Dermis blood vessel endothelial cell (primary cell): ENCODE measurements at regions not wholly inside any gene's neighbourhood (a gene's known extent, or its start where the extent isn't known, plus 50 kb on each side); places are given as distances from the start of the nearest gene placed in this dataset.
"Not testable (repeated sequence)": the region's sequence is repeated elsewhere in the genome, so short reads cannot be mapped to it uniquely, and the experiment has no call there.

Source experiments
- DNase-seq: peaks from one replicate; pipeline ENCODE4 v3.0.0; 2010

DNA sequence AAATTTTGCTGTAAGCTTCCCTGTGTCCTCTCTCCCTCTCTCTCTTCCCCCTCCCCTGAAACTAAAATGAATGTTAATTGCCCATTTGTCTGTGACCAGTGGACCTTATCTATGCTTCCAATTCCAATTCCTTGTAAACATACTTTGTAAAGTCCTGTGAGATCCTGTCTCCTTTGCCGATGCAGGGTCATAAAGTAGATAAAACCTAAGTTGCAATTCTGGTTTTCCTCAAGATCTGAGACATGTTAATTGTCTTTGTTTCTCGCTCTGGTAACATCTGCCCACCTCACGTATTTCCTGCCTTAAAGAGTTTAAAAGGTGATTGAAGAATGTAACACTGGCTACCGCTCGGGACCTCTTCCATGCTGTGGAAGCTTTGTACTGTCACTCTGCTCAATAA, 2503.4 kb downstream of the ARAP2 start:
- not testable (repeated sequence) for DNase-seq

DNA sequence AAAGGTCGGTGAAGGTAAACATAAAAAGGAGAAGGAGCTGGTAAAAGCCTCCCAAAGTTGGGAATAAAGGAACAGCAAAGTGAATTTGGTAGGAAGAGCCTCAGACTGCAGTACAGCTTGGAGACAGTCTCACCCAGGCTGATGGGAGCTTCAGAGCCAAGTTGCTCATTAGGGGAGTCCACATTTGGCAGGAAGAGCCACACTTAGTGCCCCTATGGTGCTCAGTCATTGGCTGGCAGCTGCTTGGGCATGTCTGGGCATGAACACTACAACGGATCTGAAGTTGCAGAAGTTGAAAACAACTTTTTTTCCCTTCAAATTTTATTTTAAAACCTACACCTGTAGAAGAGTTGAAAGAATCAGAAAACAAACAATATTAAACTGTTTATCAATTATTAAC, 2497.3 kb downstream of the ARAP2 start:
- DNase-seq, result no peak

DNA sequence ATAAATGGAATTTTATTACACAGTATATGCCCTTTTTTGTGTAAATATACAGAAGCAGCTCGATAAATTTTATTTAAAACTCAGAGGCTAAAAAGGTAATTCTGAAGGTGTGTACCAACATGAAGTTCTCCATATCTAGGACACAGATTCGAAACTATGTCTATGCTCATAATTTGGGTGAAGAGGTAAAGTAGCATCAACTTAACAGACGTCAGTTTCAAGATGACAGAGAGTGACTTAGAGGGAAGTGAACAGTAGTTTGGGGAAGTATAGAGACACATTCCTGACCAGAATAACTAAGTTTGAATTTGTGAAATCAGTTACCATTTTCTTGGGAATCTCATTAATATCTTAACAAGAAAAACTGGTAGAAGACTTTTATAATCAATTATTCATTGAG, 2493.3 kb downstream of the ARAP2 start:
- no peak for DNase-seq

DNA sequence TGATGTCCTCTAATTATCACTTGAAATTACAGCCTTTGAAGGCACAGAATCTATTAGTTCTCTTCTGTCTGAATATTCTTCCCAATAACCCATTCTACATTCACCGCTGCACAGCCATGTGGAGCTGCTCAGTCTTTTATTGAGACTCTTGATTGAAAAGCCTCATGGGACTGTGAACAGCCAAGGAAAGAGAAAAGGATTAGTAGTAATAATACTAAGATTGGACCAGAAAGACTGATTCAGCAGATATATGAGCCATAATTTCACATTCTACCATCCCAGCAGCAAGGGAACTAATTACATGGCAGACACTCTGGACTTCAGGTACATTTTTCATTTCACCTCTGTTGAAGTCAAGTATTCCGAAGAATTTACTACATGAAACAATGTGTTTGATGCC, 2471.7 kb downstream of the ARAP2 start:
- DNase-seq, result no peak

DNA sequence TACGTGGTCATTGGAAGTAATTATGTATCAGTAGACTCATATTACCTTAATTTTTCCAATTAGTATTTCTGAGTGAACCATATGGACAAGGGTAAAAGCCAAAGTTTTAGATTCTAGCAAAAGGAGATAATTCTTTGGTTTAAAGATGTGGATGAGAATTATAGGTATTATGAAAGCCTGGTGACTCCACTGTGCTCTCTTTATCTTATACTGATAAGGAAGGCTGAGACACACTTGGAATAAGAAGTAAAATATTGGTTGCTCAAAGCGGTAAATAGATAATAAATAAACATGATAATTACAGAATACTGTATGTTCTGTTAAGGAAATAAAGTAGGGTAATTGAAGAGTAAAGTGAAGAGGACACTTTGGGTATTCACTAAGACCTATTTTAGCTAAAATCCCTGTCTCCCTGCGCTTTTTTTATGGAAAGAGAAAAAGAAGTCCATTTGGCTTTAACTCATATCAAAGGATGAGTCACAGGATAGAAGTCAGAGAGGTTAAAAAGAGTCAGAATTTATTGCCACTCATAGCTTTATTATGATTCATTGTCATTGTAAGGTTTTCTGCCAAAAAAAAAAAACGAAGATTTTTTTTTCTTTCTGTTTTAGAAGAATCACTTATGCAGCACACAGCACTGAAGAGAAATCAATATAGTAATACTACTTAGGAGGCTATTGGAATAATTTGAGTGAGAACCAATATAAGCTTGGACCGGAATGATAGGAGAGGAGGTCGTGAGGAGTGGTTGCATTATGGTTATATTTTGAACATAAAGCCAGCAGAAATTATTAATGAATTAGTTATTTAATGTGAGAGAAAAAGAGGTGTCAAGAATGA, 2463.1 kb downstream of the ARAP2 start:
- DNase-seq, result no peak

DNA sequence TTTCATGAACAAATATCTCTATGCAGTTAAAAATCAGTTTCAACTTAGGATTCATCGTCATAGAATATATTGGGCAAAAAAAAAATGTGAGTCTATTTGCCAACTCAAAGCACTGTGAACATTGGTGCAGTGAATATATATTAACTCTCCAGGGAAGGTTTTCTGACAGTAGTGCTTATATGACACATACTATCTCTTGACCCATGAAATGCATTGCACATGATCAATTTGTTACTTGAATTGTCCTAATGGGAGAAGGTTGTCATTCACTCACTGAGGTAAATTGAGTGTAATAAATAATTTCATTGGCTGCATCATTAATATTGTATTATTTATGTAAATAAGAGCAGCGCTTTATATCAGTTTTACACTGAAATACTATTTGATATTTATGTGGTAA, 2458.5 kb downstream of the ARAP2 start:
- no peak for DNase-seq

DNA sequence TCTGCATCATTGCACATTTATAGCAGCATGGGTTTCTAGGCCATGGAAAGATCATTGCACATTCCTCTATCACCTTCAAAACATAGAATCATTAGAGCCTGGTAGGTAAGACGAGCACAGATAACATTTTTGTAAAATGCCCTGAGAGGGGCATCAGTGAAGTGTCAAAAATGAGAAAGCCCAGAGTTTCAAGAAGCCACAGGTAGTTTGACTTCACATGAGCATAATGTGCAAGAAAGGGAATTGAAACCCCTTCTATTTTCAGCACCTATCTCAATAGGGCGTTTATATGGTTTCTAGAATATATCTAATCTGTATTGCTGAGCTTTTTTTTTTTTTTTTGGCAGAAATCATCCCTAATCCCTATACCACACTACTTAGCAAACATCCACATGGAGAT, 2441.7 kb downstream of the ARAP2 start:
- no peak for DNase-seq

DNA sequence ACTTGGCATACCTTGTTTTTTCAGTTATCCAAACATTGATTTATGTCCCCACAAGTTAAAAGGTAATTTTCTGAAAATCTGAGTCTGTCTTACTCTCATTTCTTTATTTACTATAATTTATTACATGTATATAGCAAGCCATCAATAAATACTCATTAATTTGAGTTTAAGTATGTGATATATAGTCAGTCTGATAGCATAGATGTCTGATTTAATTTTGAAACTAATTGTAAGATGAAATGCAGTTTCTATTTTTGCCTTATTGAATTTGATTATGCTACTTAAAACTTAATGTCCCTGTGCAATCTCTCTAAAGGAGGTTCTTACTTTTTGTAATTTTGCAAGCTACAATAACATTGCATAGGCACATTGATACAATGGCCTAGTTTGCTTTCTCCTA, 2418.6 kb downstream of the ARAP2 start:
- DNase-seq, result no peak

DNA sequence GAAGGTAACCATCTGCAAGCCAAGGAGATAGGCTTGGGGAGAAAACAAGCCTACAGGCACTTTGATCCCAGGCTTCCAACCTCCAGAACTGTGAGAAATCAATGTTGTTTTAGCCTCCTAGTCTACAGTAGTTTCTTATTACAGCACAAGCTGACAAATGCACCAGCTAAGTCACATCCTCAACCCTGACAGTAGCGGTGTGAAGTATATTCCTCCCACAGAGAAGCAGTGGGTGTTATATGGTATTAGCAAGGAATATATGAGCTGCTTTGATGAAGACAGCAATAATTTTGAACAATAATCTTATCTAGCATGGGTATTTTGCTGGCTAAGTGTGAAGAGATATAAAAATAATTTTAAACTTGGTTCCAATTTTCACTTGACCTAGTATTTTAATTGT, 2415.0 kb downstream of the ARAP2 start:
- not testable (repeated sequence) for DNase-seq

DNA sequence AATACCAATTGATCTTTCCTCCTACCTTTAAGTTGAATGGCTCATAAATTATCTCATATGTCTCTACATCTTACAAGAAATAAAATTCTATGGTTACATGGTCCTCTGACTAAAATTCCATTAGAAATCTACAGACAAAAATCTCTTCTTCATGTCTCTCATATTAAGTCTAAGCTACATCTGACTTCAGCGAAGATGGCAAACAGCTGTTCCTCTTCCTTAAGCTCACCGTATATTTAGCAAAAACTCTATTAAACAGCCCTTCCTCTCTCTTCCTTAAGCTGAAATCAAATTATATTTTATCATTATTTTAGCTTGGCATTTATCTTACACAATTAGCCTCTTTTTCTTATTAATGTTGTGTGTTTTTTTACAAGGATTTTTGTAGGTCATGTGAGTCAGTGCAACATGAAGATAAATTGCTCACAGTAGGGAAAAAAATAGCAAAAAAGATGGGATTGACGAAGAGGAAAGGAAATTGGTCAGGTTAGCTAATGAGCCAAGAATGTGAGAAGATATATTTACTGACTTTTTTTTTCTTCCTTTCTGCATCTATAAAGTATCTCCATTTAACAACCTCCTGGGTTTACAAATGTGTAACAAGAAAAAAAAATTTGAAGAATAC, 2412.8 kb downstream of the ARAP2 start:
- DNase-seq, result no peak

DNA sequence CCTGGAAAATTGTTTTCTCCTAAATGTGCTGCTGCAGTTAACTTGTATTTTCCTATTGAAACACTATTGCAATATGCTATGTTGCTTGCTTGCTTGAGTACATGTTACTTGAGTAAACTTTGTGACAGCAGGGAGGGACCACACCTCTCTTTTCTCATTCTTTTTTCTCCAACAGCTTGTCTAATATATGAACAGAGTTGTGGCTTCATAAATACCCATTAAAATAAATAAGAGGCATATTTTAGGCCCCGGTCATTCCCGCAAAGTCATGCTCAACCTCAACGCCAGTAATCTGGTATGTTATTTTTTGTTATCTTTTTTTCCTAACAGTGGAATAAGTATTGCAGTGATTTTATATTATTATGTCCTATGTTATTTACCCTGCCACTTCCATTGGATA, 2408.6 kb downstream of the ARAP2 start:
- DNase-seq, result not testable (repeated sequence)

DNA sequence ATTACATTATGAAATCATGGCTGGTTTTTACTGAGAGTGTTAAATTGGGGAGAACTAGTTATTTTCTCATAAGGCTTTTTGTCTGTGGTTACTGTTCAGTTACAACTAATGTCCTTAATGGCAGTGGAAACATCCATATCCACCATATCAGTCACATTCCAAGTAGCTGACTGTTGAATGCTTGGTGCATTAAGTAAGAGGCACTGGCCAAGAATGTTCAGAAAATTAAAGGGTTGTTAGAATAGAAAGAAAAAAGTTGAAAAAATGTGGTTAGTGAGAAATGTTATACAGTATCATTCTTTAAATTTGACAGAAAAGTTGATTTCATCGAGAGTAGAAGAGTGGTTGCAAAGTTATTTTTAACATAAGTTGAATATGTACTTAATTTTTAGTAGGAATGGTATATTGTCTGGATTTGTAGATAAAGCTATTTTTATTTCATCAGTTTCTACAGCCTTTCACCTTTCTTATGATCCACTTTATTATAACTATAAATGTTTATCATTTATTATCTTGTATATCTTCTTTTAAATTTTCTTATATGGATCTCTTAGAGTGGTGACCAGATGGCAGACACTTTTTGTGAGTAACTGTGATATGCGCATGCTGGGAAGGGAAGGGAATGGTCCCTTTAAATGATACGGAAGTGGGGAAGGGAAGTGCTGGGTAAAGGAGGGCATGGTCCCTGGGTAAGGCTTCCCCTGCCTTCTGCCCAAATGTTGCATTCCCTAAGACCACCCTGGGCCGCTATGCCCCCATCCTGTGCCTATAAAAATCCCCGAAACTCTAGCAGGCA, 2407.1 kb downstream of the ARAP2 start:
- DNase-seq, result no peak

DNA sequence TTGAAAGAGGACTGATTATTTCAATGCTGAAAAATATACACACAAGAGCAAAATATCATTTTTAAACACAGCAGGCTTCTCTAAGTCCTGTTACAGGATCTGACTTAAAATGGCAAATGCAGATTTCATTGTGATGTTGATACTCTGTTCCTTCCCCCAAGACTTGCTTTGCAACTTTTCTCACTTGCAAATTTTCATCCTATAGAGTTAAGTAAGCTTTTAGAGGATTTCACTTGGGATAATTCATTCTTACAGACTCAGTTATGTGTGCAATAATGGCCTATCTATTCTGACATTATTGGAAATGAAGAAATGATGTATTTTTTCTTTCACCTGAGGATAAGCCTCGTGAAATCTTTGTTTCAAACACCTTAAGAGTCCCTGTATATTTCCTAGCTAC, 2403.2 kb downstream of the ARAP2 start:
- DNase-seq, result no peak

DNA sequence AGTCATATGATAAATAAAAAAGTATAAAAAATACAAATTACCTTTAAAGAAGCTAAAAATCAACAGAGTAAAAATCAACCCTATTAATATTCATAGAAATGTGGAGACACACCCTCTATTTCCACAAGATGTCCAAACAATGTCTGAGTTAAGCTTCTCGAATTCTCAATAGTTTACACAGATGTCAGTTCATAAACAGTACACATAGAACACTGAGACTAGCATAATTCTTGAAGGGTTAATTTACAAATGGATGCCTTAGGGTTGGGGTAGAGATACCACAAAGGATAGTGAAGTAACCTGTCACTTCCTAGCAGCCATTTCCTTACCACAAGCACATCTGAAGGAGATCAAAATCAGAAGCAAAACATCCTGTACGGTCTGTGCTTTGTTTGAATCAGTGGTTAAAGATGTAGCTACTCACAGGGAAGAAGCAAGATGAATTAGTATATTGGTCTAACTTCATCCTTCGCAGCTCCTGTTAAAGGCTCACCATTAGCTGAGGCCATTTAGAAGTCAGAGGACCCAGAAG, 2393.9 kb downstream of the ARAP2 start:
- no peak for DNase-seq

DNA sequence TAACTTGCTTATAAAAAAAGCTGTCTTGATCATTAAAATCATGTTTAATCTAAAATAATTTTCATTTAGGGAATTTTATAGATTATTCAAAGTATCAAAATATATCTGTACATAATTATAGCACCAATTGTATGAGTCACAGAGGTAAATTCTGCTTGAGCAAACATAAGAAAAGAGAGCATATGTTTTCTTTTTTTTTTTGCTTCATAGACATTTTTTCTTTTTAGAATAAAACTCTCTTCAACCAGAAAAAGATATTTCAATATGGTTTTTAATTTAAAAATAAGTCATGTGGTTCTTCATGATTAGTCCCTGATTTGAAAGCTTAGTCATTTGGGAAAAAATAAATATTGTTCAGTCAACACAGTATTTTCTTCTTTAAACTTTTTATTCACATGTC, 2390.6 kb downstream of the ARAP2 start:
- DNase-seq, result not testable (repeated sequence)

DNA sequence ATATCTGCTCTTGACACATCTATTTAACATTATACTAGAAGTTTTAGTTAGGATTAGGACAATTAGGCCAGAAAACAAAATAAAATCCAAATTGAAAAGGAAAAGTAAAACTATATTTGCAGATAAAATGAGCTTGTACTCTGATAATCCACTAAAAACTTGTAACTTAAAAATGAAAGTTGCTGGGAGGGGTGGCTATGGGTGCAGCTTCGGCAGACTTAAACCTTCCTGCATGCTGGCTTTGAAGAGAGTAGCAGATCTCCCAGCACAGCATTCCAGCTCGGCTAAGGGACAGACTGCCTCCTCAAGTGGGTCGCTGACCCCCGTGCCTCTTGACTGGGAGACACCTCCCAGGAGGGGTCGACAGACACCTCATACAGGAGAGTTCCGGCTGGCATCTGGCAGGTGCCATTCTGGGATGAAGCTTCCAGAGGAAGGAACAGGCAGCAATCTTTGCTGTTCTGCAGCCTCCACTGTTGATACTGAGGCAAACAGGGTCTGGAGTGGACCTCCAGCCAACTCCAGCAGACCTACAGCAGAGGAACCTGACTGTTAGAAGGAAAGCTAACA, 2379.9 kb downstream of the ARAP2 start:
- no peak for DNase-seq

DNA sequence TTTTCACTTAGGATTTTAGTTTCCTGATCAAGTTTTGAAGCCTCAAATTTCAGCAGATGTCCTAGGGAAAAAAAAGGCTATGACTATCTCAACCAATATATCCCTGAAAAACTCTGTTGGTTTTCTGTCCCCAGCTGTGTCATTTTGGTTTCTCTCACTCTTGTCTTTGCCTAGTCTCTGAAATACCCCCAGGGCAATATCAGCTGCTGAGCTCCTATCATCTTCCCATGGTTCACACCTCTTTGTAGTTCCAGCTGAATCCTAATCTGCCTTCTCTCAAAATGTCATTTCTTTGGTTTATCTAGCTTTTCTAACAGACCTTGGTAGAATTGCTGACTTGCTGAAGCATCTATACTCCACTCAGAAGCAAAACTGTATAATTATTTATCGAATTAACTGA, 2370.5 kb downstream of the ARAP2 start:
- no peak for DNase-seq

DNA sequence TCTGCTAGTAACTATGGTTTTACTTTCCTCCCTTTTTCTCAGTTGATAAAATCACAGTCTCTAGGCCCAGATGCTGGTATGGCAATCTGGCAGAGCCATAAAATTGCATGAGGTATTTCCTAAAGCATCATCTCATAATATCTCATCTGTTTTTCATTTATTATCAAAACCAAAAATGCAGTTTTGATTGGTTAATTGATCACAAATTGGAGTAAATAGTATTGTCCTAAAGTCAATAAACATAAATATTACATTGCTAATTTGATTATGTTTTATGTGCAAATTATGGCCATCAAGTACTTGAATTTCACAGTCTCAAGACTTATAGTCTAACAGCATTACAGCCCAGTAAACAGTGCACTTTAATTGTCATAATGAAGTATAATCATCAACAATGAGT, 2365.6 kb downstream of the ARAP2 start:
- no peak for DNase-seq

DNA sequence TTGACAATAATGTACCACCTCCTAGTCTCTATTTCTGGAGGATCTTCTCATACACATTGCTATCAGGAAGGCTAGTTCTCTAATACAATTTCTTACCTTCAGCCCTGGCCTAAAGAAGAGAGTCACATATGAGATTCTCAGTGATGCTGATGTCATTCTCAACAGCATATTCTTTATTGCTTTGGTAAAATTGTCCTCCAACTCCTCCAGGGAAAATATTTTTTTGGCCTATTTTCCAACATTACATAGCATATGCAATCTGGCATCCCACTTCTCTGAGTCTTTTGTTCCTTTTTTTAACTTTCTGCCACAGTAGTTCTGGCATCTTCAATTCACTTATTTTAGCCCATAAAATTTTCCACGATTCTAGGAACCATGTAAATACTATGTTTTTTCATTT, 2363.1 kb downstream of the ARAP2 start:
- DNase-seq, result no peak

DNA sequence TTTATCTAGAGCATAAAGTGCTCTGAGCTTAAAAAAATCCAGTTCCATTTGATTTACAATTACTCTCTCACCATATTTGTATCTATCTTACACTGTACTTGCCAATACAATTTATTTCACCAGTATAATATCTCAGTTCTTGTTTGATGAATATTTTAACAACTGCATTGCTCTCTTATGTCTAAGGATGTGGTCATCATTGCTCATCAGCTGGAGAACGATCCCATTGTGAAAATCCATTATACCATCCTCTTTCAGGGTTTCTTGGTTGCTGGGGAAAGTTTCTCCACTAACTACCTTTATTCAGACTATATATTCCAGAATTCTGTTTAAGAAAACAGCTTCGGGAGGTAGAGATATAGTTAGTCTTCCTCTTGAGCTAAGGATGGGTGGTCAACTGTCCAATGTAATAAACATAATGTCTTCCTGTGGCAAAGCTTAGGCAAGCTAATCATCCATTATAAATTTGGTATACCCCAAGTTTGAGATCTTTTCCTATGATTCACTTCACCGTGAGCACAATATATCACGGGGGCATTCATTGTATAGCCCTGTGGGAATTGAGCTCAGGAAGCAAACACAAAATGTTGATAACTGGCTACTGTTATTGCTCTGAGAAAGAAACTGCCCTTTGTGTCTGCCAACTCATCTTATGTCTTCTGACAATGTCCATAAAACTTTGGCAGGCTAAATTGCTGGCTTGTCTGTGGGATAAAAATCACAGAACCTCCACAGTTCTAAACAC, 2361.9 kb downstream of the ARAP2 start:
- DNase-seq, result no peak

DNA sequence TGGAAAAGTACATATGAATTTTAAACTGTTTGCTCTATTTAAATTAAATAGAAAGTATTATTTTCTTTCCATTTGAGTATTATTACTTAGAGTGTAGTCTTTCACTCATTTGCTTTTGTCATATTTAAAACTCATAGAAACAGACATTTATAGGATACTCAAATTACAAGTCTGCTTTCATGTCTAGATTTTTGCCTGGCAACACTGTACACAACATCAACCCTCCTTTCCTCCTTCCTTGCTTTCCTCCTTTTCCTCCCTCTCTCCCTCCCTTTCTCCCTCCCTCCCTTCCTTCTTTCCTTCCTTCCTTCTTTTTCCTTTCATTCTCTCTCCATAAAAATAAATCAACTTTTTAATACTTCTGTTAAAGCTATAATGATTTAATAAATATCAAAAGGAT, 2361.2 kb downstream of the ARAP2 start:
- no peak for DNase-seq

DNA sequence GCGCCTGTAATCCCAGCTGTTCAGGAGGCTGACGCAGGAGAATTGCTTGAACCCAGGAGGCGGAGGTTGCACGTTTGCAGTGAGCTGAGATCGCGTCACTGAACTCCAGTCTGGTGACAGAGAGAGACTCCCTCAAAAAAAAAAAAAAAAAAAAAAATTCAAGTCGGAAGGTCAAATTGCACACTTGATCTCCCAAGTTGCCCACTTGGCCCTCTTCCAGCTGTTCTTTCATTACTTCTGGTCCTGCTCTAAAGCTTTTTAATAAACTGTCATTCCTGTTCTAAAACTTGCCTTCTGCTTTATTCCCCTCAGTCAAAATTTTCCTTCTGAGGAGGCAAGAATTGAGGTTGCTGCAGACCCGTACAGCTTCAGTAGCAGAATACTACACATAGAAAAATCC, 2358.0 kb downstream of the ARAP2 start:
- DNase-seq, result no peak
